ENCODE measurements at regions not wholly inside any gene's neighbourhood (a gene's known extent, or its start where the extent isn't known, plus 50 kb on each side); places are given as distances from the start of the nearest gene placed in this dataset.

DNA sequence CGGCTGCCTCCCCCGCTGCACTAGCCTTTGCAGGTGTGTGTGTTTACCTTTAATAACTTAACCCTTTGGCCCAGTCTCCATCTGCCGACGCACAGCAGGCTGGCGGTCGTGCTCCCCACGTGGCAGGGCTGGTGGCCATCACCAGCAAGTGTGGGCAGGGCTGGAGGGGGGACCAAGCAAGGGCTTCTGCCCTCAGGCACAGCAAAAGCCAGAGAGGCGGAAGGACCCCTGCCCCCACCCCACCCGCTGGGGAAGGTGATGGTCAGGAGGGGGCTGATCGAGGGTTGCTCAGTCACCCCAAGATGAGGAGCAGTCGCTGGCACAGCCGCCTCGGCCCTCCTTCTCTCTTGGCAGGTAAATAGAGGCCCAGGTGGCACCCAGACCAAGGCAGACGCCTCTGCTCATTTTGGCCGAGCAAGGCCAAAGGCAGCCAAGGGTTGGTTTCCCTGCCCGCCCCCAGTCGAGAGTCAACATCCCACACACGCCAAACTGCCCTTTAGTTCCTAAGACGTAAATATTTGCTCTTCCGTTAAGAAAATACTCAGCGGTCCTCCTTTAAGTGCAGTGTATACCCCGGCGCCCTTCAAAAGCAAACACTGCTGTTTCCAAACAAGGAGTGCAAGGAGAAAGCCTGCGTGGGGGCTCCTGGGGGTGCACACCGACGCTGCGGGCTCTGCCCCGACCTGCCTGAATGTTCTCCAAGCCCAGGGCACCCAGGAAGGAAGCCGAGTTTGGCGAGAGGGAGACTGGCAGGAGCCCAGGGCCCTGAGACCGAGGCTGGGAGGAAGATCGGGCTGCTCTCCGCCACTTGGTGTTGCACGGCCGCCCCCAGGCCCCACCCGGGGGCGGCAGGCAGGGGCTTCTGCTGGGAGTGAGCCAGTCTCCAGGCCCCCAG lies 82.7 kb downstream of the SIK1 start:
- no peaks in the 10 kb centered on the region for H3K4me1 Mint-ChIP-seq
- no peak overlapping the region for H3K4me3 Mint-ChIP-seq
- no peak for DNase-seq
- H3K36me3 Mint-ChIP-seq (ENCODE audit: low read depth) = no peaks in the 10 kb centered on the region
- H3K27me3 Mint-ChIP-seq = peaks cover 6% of the 10 kb centered on the region
- no peaks in the 10 kb centered on the region for H3K9me3 ChIP-seq (ENCODE audit: control insufficient read depth, low read length, poor library complexity, severe bottlenecking)
- H3K27ac Mint-ChIP-seq = no peak overlapping the region
- ATAC-seq = no peak

DNA sequence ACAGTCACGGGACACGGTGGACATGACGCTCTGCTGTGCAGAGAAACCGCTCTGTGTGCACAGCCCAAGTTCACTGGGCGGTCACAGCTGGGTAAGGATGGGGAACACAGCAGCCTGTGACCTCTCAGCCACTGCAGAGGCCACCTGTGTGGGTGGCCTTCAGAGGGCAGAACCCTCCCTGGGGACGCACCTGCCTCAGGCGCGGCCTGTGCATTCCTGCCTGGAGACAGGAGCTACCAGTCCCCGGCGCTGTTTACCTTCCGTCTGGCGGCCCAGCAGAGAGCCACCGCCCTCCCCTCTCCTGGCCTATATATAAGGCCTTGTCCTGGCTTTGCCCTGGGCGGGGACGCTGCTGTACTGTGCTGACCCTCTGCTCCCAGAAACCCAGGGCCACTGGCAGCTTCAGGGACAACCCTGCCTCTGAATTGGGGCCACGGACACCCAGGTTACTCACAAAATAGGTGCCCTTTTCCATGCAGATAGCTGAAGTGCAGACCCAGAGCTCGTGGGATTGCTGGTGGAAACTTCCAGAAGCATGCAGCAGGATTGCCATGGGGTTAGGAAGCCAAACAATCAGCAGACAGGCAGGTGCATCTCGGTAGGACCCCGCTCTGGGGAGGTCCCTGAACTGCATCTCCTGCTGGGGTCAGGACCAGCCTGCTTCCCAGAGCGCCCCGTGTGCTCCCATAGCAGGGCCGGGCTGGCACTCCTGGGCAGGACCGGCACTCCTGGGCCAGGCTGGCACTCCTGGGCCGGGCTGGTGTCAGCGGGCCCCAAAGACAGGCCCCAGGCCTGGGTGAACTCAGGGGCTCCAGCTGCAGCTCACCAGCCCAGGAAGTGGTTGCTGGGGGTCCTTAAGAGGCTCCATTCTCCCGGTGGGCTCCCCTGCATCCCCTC lies 83.6 kb downstream of the SIK1 start:
- peaks cover 12% of the 10 kb centered on the region for H3K27me3 Mint-ChIP-seq
- H3K9me3 ChIP-seq (ENCODE audit: control insufficient read depth, low read length, poor library complexity, severe bottlenecking) = no peaks in the 10 kb centered on the region
- no peak overlapping the region for H3K4me3 Mint-ChIP-seq
- H3K4me1 Mint-ChIP-seq = no peaks in the 10 kb centered on the region
- H3K36me3 Mint-ChIP-seq (ENCODE audit: low read depth) = no peaks in the 10 kb centered on the region
- ATAC-seq (no peak), DNase-seq (no peak)
- no peak overlapping the region for H3K27ac Mint-ChIP-seq

DNA sequence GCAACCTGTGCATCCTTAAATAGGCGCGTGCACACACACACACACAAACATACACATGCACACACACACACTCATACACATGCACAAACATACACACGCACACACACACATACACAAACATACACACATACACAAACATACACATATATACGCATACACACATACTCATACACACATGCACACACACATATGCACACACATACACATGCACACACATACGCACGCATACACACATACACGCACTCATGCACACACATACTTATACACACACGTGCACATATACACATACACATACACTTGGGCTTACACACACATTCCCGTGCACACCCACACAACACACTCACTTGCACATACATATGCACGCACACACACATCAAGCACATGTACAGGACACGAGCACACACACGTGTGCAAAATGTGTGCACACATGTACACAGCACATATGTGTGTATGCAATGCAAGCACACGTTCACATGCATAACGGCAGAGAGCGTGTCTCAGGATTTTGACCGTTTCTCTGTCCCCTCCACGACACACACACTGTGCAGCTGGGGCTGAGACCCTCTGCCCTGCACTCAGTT lies 84.5 kb downstream of the SIK1 start:
- peaks cover 12% of the 10 kb centered on the region for H3K27me3 Mint-ChIP-seq
- ATAC-seq (no peak), DNase-seq (no peak)
- H3K4me1 Mint-ChIP-seq = no peaks in the 10 kb centered on the region
- H3K9me3 ChIP-seq (ENCODE audit: control insufficient read depth, low read length, poor library complexity, severe bottlenecking) = no peaks in the 10 kb centered on the region
- H3K27ac Mint-ChIP-seq = no peak overlapping the region
- no peaks in the 10 kb centered on the region for H3K36me3 Mint-ChIP-seq (ENCODE audit: low read depth)
- H3K4me3 Mint-ChIP-seq = no peak overlapping the region

DNA sequence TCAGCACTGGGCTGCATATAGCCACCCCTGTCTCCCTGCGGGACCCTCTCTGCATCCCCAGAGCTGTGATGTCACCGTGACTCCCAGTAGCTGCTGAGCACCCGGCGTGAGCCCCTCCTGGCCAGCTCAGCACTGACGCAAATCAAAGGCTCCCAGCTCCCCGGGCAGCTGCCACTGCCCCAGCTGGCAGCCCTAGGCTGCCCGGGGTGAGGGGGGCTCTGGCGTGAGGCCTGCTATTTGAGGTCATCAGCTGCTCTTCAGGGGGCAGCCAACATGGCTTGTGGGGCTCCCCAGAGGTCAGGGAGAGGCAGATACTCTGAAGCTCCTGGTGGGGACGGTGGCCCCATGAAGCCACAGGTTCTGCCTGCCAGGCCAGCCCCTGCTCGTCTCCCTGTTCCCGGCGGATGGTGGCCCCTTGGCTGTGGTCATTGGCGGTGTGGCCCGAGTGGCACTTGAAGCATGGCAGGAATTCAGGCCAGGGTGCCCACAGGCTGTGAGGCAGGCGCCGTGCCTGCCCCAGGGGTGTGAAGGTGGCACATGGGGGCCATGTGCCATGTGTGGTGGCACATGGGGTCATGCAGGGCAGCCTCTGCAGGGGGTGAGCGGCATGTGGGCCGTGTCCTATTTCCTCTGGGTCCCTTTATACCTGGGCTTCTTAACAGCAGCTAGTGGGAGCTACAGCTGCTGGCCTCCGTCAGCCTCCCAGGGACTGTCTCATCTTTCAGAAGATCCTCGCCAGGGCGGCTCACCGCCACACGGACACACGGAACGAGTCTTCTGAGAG lies 85.4 kb downstream of the SIK1 start:
- H3K4me3 Mint-ChIP-seq = no peak overlapping the region
- DNase-seq = no peak
- no peaks in the 10 kb centered on the region for H3K4me1 Mint-ChIP-seq
- H3K27ac Mint-ChIP-seq = no peak overlapping the region
- no peaks in the 10 kb centered on the region for H3K36me3 Mint-ChIP-seq (ENCODE audit: low read depth)
- no peaks in the 10 kb centered on the region for H3K9me3 ChIP-seq (ENCODE audit: control insufficient read depth, low read length, poor library complexity, severe bottlenecking)
- peaks cover 12% of the 10 kb centered on the region for H3K27me3 Mint-ChIP-seq
- no peak for ATAC-seq

DNA sequence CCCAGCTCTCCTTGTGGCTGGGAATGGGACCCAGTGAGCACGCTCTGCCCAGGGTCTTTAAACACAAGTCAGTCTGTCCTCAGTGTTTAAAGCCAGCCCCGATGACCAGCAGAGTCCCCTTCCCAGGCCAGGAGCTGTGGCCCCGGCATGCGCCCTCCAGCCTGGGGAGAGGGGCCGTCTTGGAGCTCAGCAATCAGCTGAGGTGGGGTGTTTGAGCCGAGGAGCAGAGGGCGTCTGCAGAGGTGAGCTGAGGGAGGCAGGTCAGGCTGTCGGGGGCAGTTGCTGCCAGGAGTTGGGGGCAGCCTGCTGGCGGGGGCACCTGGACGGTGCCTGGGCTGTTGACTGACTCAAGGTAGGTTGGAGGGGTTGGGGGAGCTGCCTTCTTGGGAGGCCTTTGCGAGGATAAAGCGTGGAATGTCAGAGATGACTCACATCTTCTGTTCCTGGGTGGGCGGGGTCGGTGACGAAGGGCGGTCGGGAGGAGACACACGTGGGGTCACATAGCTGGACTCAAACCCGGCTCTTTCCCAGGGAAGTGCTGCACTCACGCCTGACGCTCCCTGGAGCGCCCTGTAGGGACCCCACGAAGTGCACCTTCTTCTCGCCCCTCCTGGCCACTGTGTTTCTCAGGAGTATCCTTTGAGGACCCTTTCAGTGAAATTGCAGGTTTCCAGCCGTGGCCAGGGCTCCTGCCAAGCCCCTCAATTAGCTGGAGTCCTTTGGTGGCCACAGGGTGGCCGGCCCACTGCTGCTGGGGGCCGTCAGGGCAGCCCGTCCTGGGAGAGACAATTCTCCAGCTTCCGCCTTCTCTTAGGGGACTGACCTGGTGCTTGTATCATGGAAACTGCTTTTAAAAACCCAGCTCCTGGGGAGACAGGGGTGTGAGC lies 86.2 kb downstream of the SIK1 start:
- Mint-ChIP-seq H3K4me1 (no peaks in the 10 kb centered on the region), H3K27me3 (peaks cover 12% of the 10 kb centered on the region), H3K27ac (no peak overlapping the region), H3K36me3 (ENCODE audit: low read depth) (no peaks in the 10 kb centered on the region), H3K4me3 (no peak overlapping the region)
- DNase-seq (no peak), ATAC-seq (no peak)
- H3K9me3 ChIP-seq (ENCODE audit: control insufficient read depth, low read length, poor library complexity, severe bottlenecking) = no peaks in the 10 kb centered on the region

DNA sequence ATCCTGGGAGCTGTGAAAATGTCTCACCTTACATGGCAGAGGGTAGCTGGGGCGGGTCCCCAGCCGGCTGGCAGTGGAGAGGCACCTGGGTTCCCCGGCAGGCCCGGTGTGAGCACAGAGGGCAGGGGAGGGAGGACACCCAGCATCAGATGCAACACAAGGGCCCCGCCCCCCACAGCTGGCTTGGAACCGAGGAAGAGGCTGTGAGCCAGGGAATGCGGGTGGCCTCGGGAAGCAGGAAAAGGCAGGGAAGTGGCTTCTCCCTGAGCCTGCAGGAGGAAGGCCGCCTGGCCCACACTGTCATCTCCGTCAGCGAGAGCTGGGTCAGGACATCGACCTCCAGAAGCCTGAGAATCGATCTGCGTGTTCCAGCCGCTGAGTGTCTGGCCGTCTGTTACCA lies 87.3 kb downstream of the SIK1 start:
- Mint-ChIP-seq H3K27ac (no peak overlapping the region), H3K4me1 (no peaks in the 10 kb centered on the region), H3K4me3 (no peak overlapping the region), H3K36me3 (ENCODE audit: low read depth) (no peaks in the 10 kb centered on the region), H3K27me3 (peaks cover 12% of the 10 kb centered on the region)
- DNase-seq (no peak), ATAC-seq (no peak)
- H3K9me3 ChIP-seq (ENCODE audit: control insufficient read depth, low read length, poor library complexity, severe bottlenecking) = no peaks in the 10 kb centered on the region

DNA sequence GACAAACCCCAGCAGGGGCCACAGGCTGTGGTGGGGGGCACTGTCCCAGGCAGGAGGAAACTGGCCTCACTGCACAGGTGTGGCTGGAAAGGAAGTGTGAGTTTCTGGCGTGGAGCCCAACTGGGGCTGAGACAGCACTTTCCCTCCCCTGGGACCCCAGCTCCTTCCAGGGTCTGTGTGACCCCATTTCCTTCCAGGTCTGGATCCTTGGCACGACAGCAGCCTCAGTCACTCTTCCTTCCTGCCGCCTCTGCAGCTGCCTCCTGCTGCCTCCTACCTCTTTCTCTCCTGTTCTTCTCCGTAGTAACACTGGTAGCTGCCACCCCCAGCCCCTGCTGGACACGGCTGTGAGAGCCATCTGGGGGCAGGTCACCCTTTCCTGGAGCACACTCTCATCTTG lies 88.0 kb downstream of the SIK1 start:
- peaks cover 12% of the 10 kb centered on the region for H3K27me3 Mint-ChIP-seq
- no peak overlapping the region for H3K27ac Mint-ChIP-seq
- H3K9me3 ChIP-seq (ENCODE audit: control insufficient read depth, low read length, poor library complexity, severe bottlenecking) = no peaks in the 10 kb centered on the region
- H3K4me1 Mint-ChIP-seq = no peaks in the 10 kb centered on the region
- ATAC-seq = no peak
- H3K4me3 Mint-ChIP-seq = no peak overlapping the region
- DNase-seq = no peak
- no peaks in the 10 kb centered on the region for H3K36me3 Mint-ChIP-seq (ENCODE audit: low read depth)

DNA sequence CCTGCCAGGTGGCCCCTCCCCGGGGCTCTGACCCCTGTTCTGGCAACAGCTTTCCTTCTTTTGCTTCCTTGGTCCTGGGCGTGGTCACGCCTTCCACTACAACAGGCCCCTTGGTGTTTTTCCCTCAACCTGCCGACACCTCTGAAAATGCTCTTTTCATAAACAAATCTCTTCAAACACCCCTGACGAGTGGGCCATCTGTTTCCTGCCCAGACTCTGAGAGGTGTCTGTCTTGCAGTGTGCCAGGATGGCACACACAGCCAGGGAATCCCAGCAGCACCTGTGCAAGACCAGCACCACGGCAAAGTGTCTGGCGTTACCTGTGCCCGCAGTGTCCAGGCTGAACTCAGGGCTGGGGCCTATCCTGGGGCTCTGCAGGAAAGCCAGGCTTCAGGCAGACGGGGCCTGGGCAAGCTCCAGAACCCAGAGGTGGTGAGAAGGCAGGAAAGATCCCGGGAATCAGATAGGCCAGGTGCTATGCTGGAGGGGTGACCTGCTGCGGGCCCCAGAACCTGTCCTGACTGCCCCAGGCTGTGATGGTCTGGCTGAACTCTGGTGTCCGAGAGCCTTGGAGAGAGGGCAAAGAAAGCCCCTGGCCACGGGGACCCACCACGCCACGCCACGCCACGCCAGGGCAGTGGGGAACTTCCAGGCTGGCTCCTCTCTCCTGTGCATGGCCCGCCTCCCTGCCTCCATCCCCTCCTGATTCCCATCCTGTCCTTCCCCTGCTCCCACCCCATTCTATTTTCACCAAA lies 88.9 kb downstream of the SIK1 start:
- no peak overlapping the region for H3K4me3 Mint-ChIP-seq
- no peaks in the 10 kb centered on the region for H3K4me1 Mint-ChIP-seq
- no peak for DNase-seq
- ATAC-seq = no peak
- peaks cover 12% of the 10 kb centered on the region for H3K27me3 Mint-ChIP-seq
- H3K27ac Mint-ChIP-seq = no peak overlapping the region
- H3K9me3 ChIP-seq (ENCODE audit: control insufficient read depth, low read length, poor library complexity, severe bottlenecking) = no peaks in the 10 kb centered on the region
- no peaks in the 10 kb centered on the region for H3K36me3 Mint-ChIP-seq (ENCODE audit: low read depth)

DNA sequence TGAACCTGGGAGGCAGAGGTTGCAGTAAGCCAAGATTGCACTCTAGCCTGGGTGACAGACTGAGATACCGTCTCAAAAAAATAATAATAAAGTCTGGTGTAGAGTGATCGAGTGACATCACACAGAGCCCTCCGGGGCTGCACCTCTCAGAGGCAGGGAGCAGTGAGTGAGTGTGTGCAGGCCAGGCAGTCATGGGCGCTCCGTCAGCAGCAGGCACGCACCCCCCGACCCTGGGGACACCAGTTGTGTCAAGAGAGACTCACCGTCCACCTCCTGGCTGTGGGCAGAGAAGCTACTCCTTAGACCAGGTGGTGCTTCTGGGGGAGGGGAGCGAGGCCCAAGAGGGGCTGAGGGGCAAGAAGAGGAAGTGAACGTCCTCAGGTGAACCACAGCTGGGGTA lies 91.8 kb downstream of the SIK1 start:
- Mint-ChIP-seq H3K4me3 (no peak overlapping the region), H3K4me1 (no peaks in the 10 kb centered on the region), H3K36me3 (ENCODE audit: low read depth) (no peaks in the 10 kb centered on the region), H3K27ac (no peak overlapping the region), H3K27me3 (peaks cover 12% of the 10 kb centered on the region)
- no peak for DNase-seq
- ATAC-seq = no peak
- H3K9me3 ChIP-seq (ENCODE audit: control insufficient read depth, low read length, poor library complexity, severe bottlenecking) = no peaks in the 10 kb centered on the region

DNA sequence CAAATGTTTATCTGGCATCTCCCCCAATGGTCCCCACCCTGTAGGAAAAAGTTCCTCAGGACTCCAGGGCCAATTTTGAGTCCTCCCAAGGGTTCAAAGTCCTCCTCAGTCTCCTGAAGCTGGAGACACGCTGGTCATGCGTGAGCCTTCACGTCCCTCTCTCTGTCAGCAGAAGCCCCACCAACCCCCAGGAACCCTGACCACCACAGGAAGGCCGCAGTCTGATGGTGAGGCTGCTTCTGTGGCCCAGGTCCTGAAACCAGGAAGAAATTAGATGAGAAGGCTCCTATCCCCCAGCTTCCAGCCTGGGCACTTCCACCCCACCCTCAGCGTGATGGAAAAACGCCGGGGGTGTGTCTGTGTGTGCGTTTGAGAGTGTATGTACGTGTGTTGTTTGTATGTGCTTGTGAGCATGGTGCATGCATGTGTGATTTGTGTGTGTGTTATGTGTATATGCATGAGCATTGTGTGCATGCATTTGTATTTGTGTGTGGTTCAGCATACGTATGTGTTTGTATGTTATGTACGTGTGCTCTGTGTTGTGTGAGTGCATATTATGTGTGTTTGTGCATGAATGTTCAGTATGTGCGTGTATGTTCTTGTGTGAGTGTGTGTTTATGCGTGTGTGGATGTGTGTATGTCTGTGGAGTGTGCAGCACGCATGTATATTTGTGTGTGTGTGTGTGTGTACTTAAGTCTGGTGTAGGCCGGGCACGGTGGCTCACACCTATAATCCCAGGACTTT lies 92.5 kb downstream of the SIK1 start:
- no peak overlapping the region for H3K27ac Mint-ChIP-seq
- no peaks in the 10 kb centered on the region for H3K9me3 ChIP-seq (ENCODE audit: control insufficient read depth, low read length, poor library complexity, severe bottlenecking)
- H3K4me1 Mint-ChIP-seq = no peaks in the 10 kb centered on the region
- no peak overlapping the region for H3K4me3 Mint-ChIP-seq
- ATAC-seq (no peak), DNase-seq (no peak)
- H3K27me3 Mint-ChIP-seq = peaks cover 8% of the 10 kb centered on the region
- H3K36me3 Mint-ChIP-seq (ENCODE audit: low read depth) = no peaks in the 10 kb centered on the region

DNA sequence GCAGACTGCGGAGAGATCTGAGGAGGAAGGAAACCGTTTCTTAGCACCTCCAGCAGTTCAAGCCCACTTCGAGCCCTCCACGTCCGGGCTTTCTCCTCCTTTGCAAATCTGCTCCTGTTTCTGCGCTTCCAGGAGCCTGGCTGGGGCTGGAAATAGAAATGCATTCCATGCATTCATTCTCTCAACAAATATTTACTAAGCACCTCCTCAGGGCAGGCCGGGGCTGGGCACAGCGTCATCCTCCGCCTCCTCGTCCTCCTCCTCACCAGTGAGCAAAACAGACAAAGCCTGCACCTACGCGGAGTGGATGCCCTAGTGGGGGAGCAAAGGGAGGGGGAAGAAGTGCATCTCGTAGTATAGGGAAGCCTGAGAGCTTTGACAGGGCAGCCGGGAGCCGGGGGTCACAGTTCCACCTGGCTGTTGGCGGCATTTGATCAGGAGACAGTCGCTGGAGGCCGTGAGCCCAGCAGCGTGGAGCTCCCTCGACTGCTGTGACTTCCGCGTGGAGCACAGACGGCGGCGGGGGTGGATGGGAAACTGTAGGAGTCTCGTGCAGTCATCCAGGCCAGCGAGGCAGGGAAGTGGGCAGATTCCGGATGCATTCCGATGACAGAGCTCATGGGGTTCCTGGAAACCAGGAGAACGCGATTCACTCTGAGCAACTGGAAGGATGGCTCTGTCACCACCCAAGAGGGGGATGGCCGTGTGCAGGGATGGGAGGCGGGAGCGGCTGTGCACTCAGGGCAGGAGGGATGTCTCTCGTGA lies 93.5 kb downstream of the SIK1 start:
- ATAC-seq (no peak), DNase-seq (no peak)
- Mint-ChIP-seq H3K36me3 (ENCODE audit: low read depth) (no peaks in the 10 kb centered on the region), H3K27me3 (peaks cover 4% of the 10 kb centered on the region), H3K27ac (no peak overlapping the region), H3K4me1 (no peaks in the 10 kb centered on the region), H3K4me3 (no peak overlapping the region)
- H3K9me3 ChIP-seq (ENCODE audit: control insufficient read depth, low read length, poor library complexity, severe bottlenecking) = no peaks in the 10 kb centered on the region

All from T-helper 17 cell (primary cell).